ENCODE measurements at regions not wholly inside any gene's neighbourhood (a gene's known extent, or its start where the extent isn't known, plus 50 kb on each side); places are given as distances from the start of the nearest gene placed in this dataset.

- DNase-seq (ENCODE audit: low spot score in 2 of 2), result no peak
- no peaks in the 10 kb centered on the region for H3K27me3 ChIP-seq
- no peaks in the 10 kb centered on the region for H3K36me3 ChIP-seq
- H3K9me3 ChIP-seq, result no peaks in the 10 kb centered on the region
- H3K27ac ChIP-seq, result no peak overlapping the region
- no peak for TF ChIP-seq POLR2A (IDR thresholded peaks at IDR 0.05)
- TF ChIP-seq, protein P1, sequence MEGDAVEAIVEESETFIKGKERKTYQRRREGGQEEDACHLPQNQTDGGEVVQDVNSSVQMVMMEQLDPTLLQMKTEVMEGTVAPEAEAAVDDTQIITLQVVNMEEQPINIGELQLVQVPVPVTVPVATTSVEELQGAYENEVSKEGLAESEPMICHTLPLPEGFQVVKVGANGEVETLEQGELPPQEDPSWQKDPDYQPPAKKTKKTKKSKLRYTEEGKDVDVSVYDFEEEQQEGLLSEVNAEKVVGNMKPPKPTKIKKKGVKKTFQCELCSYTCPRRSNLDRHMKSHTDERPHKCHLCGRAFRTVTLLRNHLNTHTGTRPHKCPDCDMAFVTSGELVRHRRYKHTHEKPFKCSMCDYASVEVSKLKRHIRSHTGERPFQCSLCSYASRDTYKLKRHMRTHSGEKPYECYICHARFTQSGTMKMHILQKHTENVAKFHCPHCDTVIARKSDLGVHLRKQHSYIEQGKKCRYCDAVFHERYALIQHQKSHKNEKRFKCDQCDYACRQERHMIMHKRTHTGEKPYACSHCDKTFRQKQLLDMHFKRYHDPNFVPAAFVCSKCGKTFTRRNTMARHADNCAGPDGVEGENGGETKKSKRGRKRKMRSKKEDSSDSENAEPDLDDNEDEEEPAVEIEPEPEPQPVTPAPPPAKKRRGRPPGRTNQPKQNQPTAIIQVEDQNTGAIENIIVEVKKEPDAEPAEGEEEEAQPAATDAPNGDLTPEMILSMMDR (IDR thresholded peaks at IDR 0.05), result no peak
- TF ChIP-seq POLR2AphosphoS5 (IDR thresholded peaks at IDR 0.05), result no peak
- intact Hi-C loops (cut with DNase I; ENCODE audit: low total_unique reads), result no loop called here
- no peak overlapping the region for H3K4me3 ChIP-seq
- no peaks in the 10 kb centered on the region for H3K4me1 ChIP-seq
These were observed 1579.6 kb upstream of the SLC10A2 start for GRCh38 chr13:104645786-104646185.

GRCh38 chr13:104641309-104641708 lies 1575.1 kb upstream of the SLC10A2 start:
- DNase-seq (ENCODE audit: low spot score in 2 of 2), result no peak
- intact Hi-C loops (cut with DNase I; ENCODE audit: low total_unique reads), result no loop called here
- no peaks in the 10 kb centered on the region for H3K27me3 ChIP-seq
- no peaks in the 10 kb centered on the region for H3K36me3 ChIP-seq
- no peaks in the 10 kb centered on the region for H3K9me3 ChIP-seq
- no peak overlapping the region for H3K27ac ChIP-seq
- H3K4me3 ChIP-seq, result no peak overlapping the region
- no peaks in the 10 kb centered on the region for H3K4me1 ChIP-seq
- no peak for TF ChIP-seq POLR2AphosphoS5 (IDR thresholded peaks at IDR 0.05)
- TF ChIP-seq POLR2A (IDR thresholded peaks at IDR 0.05), result no peak
- TF ChIP-seq, protein P1 (IDR thresholded peaks at IDR 0.05), result no peak

DNA sequence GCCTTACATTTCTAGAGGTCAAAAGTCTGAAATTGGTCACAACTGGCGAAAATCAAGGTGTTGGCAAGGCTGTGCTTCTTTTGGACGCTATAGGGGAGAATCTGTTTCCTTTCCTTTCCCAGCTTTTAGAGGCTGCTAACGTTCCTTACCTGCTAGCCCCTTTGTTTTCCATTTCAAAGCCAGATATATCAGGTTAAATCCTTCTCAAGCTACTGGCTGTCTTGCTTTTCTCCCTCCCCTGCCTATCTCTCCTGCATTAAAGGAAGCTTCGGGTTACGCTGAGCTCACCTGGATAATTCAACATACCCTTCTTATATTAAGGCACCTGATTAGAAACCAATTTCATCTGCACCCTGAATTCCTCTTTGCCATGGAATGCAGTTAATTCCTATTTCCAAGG lies 1569.7 kb upstream of the SLC10A2 start:
- intact Hi-C loops (cut with DNase I; ENCODE audit: low total_unique reads), result loop anchor here (2.0 kb wide), 1 partner anchor 29 kb away; no protein-coding TSS in a partner anchor
- DNase-seq (ENCODE audit: low spot score in 2 of 2), result no peak
- H3K4me3 ChIP-seq, result no peak overlapping the region
- H3K27ac ChIP-seq, result no peak overlapping the region
- no peaks in the 10 kb centered on the region for H3K4me1 ChIP-seq
- no peaks in the 10 kb centered on the region for H3K27me3 ChIP-seq
- no peaks in the 10 kb centered on the region for H3K9me3 ChIP-seq
- TF ChIP-seq, protein P1 (IDR thresholded peaks at IDR 0.05), result no peak
- TF ChIP-seq POLR2A (IDR thresholded peaks at IDR 0.05), result no peak
- TF ChIP-seq POLR2AphosphoS5 (IDR thresholded peaks at IDR 0.05), result no peak
- no peaks in the 10 kb centered on the region for H3K36me3 ChIP-seq

DNA sequence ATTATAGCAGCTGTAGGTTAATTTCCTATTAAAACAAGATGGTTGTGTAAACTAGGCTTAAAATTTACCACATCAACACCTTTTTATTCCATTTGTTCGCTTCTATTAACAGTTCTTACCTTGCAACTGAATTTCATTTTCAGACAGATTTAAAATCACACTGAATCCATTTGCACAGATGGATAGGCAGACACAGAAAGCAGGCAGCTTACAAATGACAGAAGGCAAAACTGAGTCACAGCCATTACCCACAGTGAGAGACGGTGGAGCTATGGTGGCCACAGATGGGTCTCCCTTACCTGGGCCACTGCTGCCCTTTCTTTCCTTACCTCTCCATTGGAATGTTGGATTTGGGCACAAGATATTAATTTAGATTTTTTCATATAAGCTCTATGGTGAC lies 1567.8 kb upstream of the SLC10A2 start:
- Histone ChIP-seq H3K27ac (no peak overlapping the region), H3K36me3 (no peaks in the 10 kb centered on the region), H3K9me3 (no peaks in the 10 kb centered on the region), H3K4me3 (no peak overlapping the region), H3K27me3 (no peaks in the 10 kb centered on the region), H3K4me1 (no peaks in the 10 kb centered on the region)
- TF ChIP-seq POLR2AphosphoS5 (IDR thresholded peaks at IDR 0.05) (no peak), POLR2A (IDR thresholded peaks at IDR 0.05) (no peak)
- TF ChIP-seq, protein P1 (IDR thresholded peaks at IDR 0.05), result no peak
- intact Hi-C loops (cut with DNase I; ENCODE audit: low total_unique reads), result no loop called here
- no peak for DNase-seq (ENCODE audit: low spot score in 2 of 2)

GRCh38 chr13:104632736-104633135 lies 1566.5 kb upstream of the SLC10A2 start:
- no peak for DNase-seq (ENCODE audit: low spot score in 2 of 2)
- TF ChIP-seq POLR2A (IDR thresholded peaks at IDR 0.05) (no peak), POLR2AphosphoS5 (IDR thresholded peaks at IDR 0.05) (no peak)
- TF ChIP-seq, protein P1 (IDR thresholded peaks at IDR 0.05), result no peak
- Histone ChIP-seq H3K4me3 (no peak overlapping the region), H3K9me3 (no peaks in the 10 kb centered on the region), H3K4me1 (no peaks in the 10 kb centered on the region), H3K27ac (no peak overlapping the region), H3K36me3 (no peaks in the 10 kb centered on the region), H3K27me3 (no peaks in the 10 kb centered on the region)
- intact Hi-C loops (cut with DNase I; ENCODE audit: low total_unique reads), result no loop called here

Measured in breast epithelium (tissue), 4 donors.